ENCODE measurements at regions not wholly inside any gene's neighbourhood (a gene's known extent, or its start where the extent isn't known, plus 50 kb on each side); places are given as distances from the start of the nearest gene placed in this dataset.
"Not testable (repeated sequence)": the region's sequence is repeated elsewhere in the genome, so short reads cannot be mapped to it uniquely, and the experiment has no call there.

- no peak for DNase-seq
Observed at GRCh38 chr3:51588724-51589123, 50.2 kb downstream of the RAD54L2 start.

GRCh38 chr3:51591231-51591630 is 52.7 kb downstream of the RAD54L2 start:
- DNase-seq, result no peak

DNA sequence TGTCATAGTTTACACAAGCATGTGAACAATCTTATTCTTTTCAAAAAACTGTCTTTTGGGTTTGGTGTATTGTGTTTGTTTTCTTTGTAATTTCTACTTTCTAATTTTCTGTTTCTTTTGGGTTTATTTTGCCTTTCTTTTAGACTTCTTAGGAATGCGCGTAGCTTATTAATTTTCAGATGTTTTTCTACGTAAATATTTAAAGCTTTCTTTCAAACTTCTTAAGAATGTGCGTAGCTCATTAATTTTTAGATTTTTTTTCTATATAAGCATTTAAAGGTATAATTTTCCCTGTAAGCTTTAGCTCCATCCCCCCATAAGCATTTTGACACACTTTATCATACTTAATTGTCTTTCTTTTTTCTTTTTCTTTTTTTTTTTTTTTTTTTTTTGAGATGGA is 55.2 kb downstream of the RAD54L2 start:
- DNase-seq, result no peak

DNA sequence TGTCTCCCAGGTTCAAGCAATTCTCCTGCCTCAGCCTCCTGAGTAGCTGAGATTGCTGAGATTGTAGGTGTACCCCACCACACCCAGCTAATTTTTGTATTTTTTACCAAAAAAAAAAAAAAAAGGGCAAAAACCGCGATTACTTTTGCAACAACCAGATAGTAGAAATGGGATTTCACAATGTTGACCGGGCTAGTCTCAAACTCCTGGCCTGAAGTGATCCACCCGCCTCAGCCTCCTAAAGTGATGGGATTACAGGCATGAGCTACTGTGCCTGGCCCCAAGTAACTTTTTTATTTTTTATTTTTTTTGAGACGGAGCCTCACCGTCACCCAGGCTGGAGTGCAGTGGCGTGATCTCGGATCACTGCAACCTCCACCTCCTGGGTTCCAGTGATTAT is 61.1 kb downstream of the RAD54L2 start:
- DNase-seq, result not testable (repeated sequence)

DNA sequence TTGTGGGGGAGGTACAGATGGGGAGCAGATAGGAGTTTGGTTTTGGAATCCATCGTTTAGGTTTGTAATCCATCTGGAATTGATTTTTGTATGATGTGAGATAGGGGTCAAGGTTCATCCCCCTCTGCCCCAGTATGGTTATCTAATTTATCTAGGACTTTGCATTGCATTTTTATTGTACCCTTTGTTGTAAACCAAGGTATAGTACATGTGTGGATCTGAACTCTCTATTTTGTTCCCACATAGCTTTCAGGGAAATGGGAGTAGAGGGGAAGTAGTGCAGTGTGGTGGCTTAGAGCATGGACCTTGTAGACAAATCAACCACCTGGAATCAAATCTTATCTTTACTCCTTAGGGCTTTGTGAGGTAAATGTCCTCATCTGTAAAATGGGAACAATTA is 65.7 kb downstream of the RAD54L2 start:
- DNase-seq, result no peak

GRCh38 chr3:51605938-51606337 is 65.1 kb upstream of the TEX264 start:
- DNase-seq, result no peak

DNA sequence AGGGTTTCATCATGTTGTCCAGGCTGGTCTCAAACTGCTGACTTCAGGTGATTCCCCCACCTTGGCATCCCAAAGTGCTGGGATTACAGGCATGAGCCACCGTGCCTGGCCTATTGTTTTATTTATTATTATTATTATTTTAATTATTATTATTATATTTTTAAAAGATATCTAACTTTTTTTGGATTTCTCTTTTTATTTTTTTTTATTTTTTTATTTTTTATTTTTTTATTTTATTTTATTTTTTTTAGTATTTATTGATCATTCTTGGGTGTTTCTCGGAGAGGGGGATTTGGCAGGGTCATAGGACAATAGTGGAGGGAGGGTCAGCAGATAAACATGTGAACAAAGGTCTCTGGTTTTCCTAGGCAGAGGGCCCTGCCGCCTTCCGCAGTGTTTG is 64.2 kb upstream of the TEX264 start:
- not testable (repeated sequence) for DNase-seq

GRCh38 chr3:51607591-51608325 is 63.3 kb upstream of the TEX264 start:
- DNase-seq, result not testable (repeated sequence)

DNA sequence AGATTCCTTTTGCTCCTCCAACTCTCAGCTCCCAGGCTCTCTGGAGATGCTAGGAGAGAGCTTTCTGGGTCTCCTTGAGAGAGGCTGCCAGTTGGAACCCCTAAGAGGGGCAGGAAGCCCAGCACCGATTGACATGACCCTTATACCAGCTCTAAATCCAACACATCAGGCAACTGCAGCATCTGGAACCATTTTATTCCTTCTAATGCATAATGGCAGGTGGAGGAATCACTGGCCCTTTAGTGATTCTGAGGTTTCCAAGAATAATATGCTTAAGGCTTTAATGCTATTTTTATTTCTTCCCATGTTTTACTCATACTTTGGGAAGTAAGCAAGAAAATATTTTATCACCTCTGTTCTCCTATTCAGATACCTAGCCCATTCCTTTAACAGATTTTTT is 60.3 kb upstream of the TEX264 start:
- DNase-seq, result no peak

- DNase-seq, result no peak
Observed at GRCh38 chr3:51617597-51617996, 53.5 kb upstream of the TEX264 start.

DNA sequence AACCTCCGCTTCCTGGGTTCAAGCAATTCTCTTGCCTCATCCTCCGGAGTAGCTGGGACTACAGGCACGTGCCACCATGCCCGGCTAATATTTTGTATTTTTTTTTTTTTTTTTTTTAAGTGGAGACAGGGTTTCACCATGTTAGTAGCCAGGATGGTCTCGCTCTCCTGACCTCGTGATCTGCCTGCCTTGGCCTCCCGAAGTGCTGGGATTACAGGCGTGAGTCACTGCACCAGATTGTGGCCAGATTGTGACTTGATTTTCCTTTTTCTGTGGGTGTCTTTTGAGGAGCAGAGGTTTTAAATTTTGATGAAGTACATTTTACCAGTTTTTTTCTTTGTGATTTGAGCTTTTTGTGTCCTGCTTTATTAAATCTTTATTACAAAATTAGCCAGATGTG is 53.0 kb upstream of the TEX264 start:
- not testable (repeated sequence) for DNase-seq

DNA sequence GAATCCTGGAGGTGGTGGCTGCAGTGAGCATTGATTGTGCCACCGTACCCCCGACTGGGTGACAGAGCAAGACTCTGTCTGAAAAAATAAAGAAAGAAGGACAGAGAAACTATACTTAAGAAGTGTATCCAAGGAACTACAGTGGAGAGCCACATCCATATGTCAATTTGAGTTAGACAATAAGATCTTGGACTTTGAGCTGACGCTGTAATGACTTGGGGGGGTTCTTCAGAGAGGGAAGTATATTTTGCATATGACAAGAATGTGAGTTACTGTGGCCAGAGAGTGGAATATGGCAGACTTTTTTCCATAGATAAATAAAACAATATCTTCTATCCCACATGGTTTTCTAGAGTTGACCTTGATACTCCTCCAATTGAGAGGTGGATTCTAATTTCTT is 52.6 kb upstream of the TEX264 start:
- no peak for DNase-seq

DNA sequence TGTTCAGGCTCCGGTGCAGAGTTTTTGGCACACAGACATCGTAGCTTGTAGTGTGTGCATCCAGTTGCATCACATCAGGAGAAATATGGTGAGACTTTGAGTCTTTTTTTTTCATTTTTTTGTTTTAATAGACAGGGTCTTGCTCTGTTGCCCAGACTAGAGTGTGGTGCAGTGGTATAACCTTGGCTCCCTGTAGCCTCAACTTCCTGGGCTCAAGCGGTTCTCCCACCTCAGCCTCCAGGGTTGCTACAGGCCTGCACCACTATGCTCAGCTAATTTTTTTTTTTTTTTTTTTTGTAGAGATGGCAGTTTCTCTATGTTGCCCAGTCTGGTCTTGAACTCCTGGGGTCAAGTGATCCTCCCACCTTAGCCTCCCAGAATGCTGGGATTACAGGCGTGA is 51.1 kb upstream of the TEX264 start:
- no peak for DNase-seq

- DNase-seq, result no peak
Observed at GRCh38 chr3:51620543-51620942, 50.5 kb upstream of the TEX264 start.

GRCh38 chr3:51621091-51621892 is 49.8 kb upstream of the TEX264 start:
- peak; percentile 72 for DNase-seq
